ENCODE measurements at regions not wholly inside any gene's neighbourhood (a gene's known extent, or its start where the extent isn't known, plus 50 kb on each side); places are given as distances from the start of the nearest gene placed in this dataset.

DNA sequence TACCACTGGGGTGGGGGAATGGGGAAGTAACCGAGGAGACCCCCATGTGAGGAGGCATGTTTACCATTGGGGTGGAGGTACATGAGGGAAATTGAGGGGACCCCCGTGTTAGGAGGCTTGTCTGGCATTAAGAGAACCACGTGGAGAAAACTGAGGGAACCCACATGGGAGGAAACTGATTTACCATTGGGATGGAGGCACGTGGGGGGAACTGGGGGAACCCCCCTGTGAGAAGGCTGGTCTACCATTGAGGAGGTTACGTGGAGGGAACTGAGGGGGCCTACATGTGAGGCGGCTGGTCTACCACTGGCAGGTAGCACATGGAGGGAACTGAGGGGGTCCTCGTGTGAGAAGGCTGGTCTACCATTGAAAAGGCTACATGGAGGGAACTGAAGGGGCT is 159.4 kb downstream of the FBLN2 start:
- POLR2A ChIA-PET = no interaction called here
- in situ Hi-C loops (cut with HindIII; ENCODE audit: low pct_unique_long_range_greater_than_20kb, low sequenced_read_pairs) = no loop called here
- H3K4me3 ChIP-seq (ENCODE audit: low read depth in 2 of 2, low read length in 2 of 2) = no peak overlapping the region

DNA sequence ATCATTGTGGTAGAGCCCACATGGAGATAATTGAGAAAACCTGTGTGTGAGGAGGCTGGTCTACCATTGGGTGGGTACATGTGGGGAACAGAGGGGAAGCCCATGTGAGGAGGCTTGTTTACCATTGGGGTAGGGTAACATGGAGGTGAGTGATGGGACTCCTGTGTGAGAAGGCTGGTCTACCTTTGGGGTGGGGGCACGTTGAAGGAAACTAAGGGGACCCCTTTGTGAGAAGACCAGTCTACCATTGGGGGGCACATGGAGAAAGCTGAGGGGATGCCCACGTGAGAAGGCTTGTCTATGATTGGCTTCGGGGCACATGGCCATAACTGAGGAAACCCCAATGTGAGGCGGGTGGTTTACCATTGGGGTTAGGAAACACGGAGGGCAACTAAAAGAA is 158.5 kb downstream of the FBLN2 start:
- BruUV-seq (replicated peaks) = no TSS peak

More for the DNA sequence above, 159.4 kb downstream of the FBLN2 start:
- no peaks in the 10 kb centered on the region for H3K9me3 ChIP-seq (ENCODE audit: control insufficient read depth, insufficient read depth, low read depth, low read length)
- intact Hi-C loops (cut with micrococcal nuclease; ENCODE audit: unreplicated experiment) = no loop called here
- H3K36me3 ChIP-seq (ENCODE audit: control insufficient read depth, insufficient read depth, low read length) = no peaks in the 10 kb centered on the region
- H3K27ac ChIP-seq (ENCODE audit: low read length) = no peak overlapping the region
- CTCF ChIA-PET = no interaction called here
- ATAC-seq = no peak
- no peak for DNase-seq (ENCODE audit: low read depth, low spot score)
- H3K4me1 ChIP-seq (ENCODE audit: control insufficient read depth, insufficient read depth, low read length) = no peaks in the 10 kb centered on the region
- no peaks in the 10 kb centered on the region for H3K27me3 ChIP-seq (ENCODE audit: control insufficient read depth, insufficient read depth, low read length)
- no TSS peak for BruUV-seq (replicated peaks)
- TF ChIP-seq, protein P1, sequence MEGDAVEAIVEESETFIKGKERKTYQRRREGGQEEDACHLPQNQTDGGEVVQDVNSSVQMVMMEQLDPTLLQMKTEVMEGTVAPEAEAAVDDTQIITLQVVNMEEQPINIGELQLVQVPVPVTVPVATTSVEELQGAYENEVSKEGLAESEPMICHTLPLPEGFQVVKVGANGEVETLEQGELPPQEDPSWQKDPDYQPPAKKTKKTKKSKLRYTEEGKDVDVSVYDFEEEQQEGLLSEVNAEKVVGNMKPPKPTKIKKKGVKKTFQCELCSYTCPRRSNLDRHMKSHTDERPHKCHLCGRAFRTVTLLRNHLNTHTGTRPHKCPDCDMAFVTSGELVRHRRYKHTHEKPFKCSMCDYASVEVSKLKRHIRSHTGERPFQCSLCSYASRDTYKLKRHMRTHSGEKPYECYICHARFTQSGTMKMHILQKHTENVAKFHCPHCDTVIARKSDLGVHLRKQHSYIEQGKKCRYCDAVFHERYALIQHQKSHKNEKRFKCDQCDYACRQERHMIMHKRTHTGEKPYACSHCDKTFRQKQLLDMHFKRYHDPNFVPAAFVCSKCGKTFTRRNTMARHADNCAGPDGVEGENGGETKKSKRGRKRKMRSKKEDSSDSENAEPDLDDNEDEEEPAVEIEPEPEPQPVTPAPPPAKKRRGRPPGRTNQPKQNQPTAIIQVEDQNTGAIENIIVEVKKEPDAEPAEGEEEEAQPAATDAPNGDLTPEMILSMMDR (IDR thresholded peaks at IDR 0.05) = no peak
- no peak for TF ChIP-seq TCF7L2 (IDR thresholded peaks at IDR 0.05; ENCODE audit: low read depth, low read length)
- TF ChIP-seq SIN3A (IDR thresholded peaks at IDR 0.05; ENCODE audit: borderline replicate concordance, insufficient read depth, low read depth, low read length) = no peak
- no peak for TF ChIP-seq POLR2AphosphoS5 (IDR thresholded peaks at IDR 0.05; ENCODE audit: low read depth, low read length)

More for the DNA sequence above, 158.5 kb downstream of the FBLN2 start:
- DNase-seq (ENCODE audit: low read depth, low spot score) (no peak), ATAC-seq (no peak)
- no peaks in the 10 kb centered on the region for H3K27me3 ChIP-seq (ENCODE audit: control insufficient read depth, insufficient read depth, low read length)
- intact Hi-C loops (cut with micrococcal nuclease; ENCODE audit: unreplicated experiment) = no loop called here
- TF ChIP-seq, protein P2, sequence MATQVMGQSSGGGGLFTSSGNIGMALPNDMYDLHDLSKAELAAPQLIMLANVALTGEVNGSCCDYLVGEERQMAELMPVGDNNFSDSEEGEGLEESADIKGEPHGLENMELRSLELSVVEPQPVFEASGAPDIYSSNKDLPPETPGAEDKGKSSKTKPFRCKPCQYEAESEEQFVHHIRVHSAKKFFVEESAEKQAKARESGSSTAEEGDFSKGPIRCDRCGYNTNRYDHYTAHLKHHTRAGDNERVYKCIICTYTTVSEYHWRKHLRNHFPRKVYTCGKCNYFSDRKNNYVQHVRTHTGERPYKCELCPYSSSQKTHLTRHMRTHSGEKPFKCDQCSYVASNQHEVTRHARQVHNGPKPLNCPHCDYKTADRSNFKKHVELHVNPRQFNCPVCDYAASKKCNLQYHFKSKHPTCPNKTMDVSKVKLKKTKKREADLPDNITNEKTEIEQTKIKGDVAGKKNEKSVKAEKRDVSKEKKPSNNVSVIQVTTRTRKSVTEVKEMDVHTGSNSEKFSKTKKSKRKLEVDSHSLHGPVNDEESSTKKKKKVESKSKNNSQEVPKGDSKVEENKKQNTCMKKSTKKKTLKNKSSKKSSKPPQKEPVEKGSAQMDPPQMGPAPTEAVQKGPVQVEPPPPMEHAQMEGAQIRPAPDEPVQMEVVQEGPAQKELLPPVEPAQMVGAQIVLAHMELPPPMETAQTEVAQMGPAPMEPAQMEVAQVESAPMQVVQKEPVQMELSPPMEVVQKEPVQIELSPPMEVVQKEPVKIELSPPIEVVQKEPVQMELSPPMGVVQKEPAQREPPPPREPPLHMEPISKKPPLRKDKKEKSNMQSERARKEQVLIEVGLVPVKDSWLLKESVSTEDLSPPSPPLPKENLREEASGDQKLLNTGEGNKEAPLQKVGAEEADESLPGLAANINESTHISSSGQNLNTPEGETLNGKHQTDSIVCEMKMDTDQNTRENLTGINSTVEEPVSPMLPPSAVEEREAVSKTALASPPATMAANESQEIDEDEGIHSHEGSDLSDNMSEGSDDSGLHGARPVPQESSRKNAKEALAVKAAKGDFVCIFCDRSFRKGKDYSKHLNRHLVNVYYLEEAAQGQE (IDR thresholded peaks at IDR 0.05; ENCODE audit: insufficient read depth in 1 of 2, low read depth in 2 of 2, low read length in 1 of 2) = no peak
- no peak for TF ChIP-seq POLR2AphosphoS5 (IDR thresholded peaks at IDR 0.05; ENCODE audit: low read depth, low read length)
- TF ChIP-seq, protein P1 (IDR thresholded peaks at IDR 0.05) = no peak
- no peak for TF ChIP-seq TCF7L2 (IDR thresholded peaks at IDR 0.05; ENCODE audit: low read depth, low read length)
- TF ChIP-seq SIN3A (IDR thresholded peaks at IDR 0.05; ENCODE audit: borderline replicate concordance, insufficient read depth, low read depth, low read length) = no peak
- POLR2A ChIA-PET = no interaction called here
- H3K9me3 ChIP-seq (ENCODE audit: control insufficient read depth, insufficient read depth, low read depth, low read length) = no peaks in the 10 kb centered on the region
- in situ Hi-C loops (cut with HindIII; ENCODE audit: low pct_unique_long_range_greater_than_20kb, low sequenced_read_pairs) = no loop called here
- no peak overlapping the region for H3K4me3 ChIP-seq (ENCODE audit: low read depth in 2 of 2, low read length in 2 of 2)
- H3K36me3 ChIP-seq (ENCODE audit: control insufficient read depth, insufficient read depth, low read length) = no peaks in the 10 kb centered on the region
- H3K27ac ChIP-seq (ENCODE audit: low read length) = no peak overlapping the region
- no peaks in the 10 kb centered on the region for H3K4me1 ChIP-seq (ENCODE audit: control insufficient read depth, insufficient read depth, low read length)
- CTCF ChIA-PET = no interaction called here
